Neural cell (in vitro differentiated cells): ENCODE measurements at regions not wholly inside any gene's neighbourhood (a gene's known extent, or its start where the extent isn't known, plus 50 kb on each side); places are given as distances from the start of the nearest gene placed in this dataset.

Experiments used
- H2AFZ ChIP-seq: fragments of 200-600, 300-800 bp; sonication (generic), shearing (Covaris generic); 2 replicates; pipeline ENCODE4 v1.6.0; 2014; ENCODE audit warnings: low read depth, mild to moderate bottlenecking, antibody characterized with exemption, low read length, moderate library complexity
- H3F3A ChIP-seq: fragments of 200-600 bp; shearing (Covaris generic); 2 replicates; pipeline ENCODE4 v1.6.1; 2016; ENCODE audit warnings: mild to moderate bottlenecking, moderate library complexity, mixed read lengths, antibody characterized with exemption, low read length; ENCODE audit not compliant: insufficient read depth, poor library complexity, severe bottlenecking
- H3K27ac ChIP-seq: fragments of 200-600, 300-800 bp; sonication (generic), shearing (Covaris generic); 2 replicates; pipeline ENCODE4 v1.5.1; 2014; ENCODE audit warnings: mild to moderate bottlenecking, low read length, moderate library complexity
- H3K27me3 ChIP-seq: fragments of 300-800, 200-600 bp; sonication (generic), shearing (Covaris generic); 2 replicates; pipeline ENCODE4 v1.6.0; 2014; ENCODE audit warnings: mild to moderate bottlenecking, low read depth, low read length, moderate library complexity; ENCODE audit not compliant: insufficient read depth
- H3K36me3 ChIP-seq: fragments of 300-800, 200-600 bp; sonication (generic), shearing (Covaris generic); 2 replicates; pipeline ENCODE4 v1.5.1; 2014; ENCODE audit warnings: mild to moderate bottlenecking, antibody characterized with exemption, low read length, moderate library complexity; ENCODE audit not compliant: insufficient read depth
- H3K4me2 ChIP-seq: fragments of 300-800, 200-600 bp; sonication (generic), shearing (Covaris generic); 2 replicates; pipeline ENCODE4 v1.6.0; 2014; ENCODE audit warnings: mild to moderate bottlenecking, low read length
- H3K4me3 ChIP-seq: fragments of 300-800, 200-600 bp; sonication (generic), shearing (Covaris generic); 2 replicates; pipeline ENCODE4 v1.5.1; 2014; ENCODE audit warnings: mild to moderate bottlenecking, low read length, moderate library complexity
- H3K79me2 ChIP-seq: fragments of 200-600 bp; shearing (Covaris generic); replicated peaks from 2 replicates; pipeline ENCODE4 v1.6.0; 2014; ENCODE audit warnings: mild to moderate bottlenecking, low read length, moderate library complexity; ENCODE audit not compliant: insufficient read depth
- H3K9ac ChIP-seq: fragments of 300-800, 200-600 bp; sonication (generic), shearing (Covaris generic); 2 replicates; pipeline ENCODE4 v1.6.1; 2016; ENCODE audit warnings: mild to moderate bottlenecking, low read length, mixed read lengths
- H3K9me2 ChIP-seq: fragments of 200-600 bp; shearing (Covaris generic); 2 replicates; pipeline ENCODE4 v1.6.1; 2016; ENCODE audit warnings: mild to moderate bottlenecking, low read length, mixed read lengths; ENCODE audit not compliant: insufficient read depth
- H3K9me3 ChIP-seq: fragments of 200-600, 300-800 bp; sonication (generic), shearing (Covaris generic); 2 replicates; pipeline ENCODE4 v1.6.1; 2016; ENCODE audit warnings: mild to moderate bottlenecking, mixed run types, low read length, moderate library complexity, mixed read lengths
- H4K20me1 ChIP-seq: fragments of 200-600 bp; shearing (Covaris generic); 2 replicates; pipeline ENCODE4 v1.6.1; 2016; ENCODE audit warnings: mild to moderate bottlenecking, mixed run types; ENCODE audit not compliant: insufficient read depth
- EP300 ChIP-seq: fragments of 450-650 bp; conservative IDR thresholded peaks from 2 replicates; pipeline ENCODE4 v1.6.1; 2014; ENCODE audit warnings: antibody characterized with exemption, mild to moderate bottlenecking, moderate library complexity; ENCODE audit not compliant: poor library complexity, severe bottlenecking
- EZH2 ChIP-seq: fragments of 200-600, 300-800 bp; shearing (Covaris generic), sonication (generic); IDR thresholded peaks from 2 replicates; pipeline ENCODE4 v1.6.1; 2014; ENCODE audit warnings: antibody characterized with exemption, low read length, borderline replicate concordance, mild to moderate bottlenecking; ENCODE audit not compliant: insufficient read depth, poor library complexity, severe bottlenecking
- MXI1 ChIP-seq: fragments of 450-650 bp; conservative IDR thresholded peaks from 2 replicates; pipeline ENCODE4 v1.6.1; 2014; ENCODE audit warnings: antibody characterized with exemption, mild to moderate bottlenecking; ENCODE audit not compliant: poor library complexity, severe bottlenecking
- POLR2AphosphoS5 ChIP-seq: IDR thresholded peaks from 2 replicates; pipeline ENCODE4 v1.6.1; 2012
- RAD21 ChIP-seq: fragments of 450-650 bp; conservative IDR thresholded peaks from 2 replicates; pipeline ENCODE4 v1.6.1; 2014; ENCODE audit warnings: antibody characterized with exemption, mild to moderate bottlenecking, moderate library complexity
- SMC3 ChIP-seq: fragments of 450-650 bp; conservative IDR thresholded peaks from 2 replicates; pipeline ENCODE4 v1.6.1; 2014; ENCODE audit warnings: antibody characterized with exemption, mild to moderate bottlenecking, moderate library complexity; ENCODE audit not compliant: poor library complexity
- TAF1 ChIP-seq: IDR thresholded peaks from 2 replicates; pipeline ENCODE4 v1.6.1; 2012; ENCODE audit warnings: low read depth
- TF ChIP-seq, protein P1 (sequence below): IDR thresholded peaks from 2 replicates; pipeline ENCODE4 v1.6.1; 2012; ENCODE audit warnings: borderline replicate concordance
- TF ChIP-seq, protein P2 (sequence below): fragments of 450-650 bp; IDR thresholded peaks from 2 replicates; pipeline ENCODE4 v1.5.1; 2014; ENCODE audit warnings: antibody characterized with exemption, mild to moderate bottlenecking, moderate library complexity; ENCODE audit not compliant: poor library complexity, severe bottlenecking

DNA sequence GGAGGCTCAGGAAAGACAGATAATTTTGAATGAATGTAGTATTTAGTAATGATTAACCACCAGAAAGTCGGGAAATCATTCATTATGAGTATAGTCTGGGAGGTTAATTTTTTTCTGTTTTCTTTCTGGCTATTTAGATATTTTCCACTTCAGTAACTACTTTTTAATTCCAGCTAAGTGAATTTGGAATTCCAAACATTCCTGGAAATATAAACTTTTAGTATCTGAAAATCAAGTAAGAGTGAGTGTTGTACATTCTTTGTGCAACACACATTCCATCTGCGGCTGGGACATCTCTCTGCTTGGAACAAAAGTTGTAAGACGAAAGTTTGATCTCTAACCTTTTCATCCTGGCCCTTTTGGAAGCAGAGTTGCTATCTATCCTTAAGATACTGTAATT, 275.7 kb upstream of the SPRED2 start:
- no peaks in the 10 kb centered on the region for H3K36me3 ChIP-seq
- TF ChIP-seq TAF1 (no peak), EP300 (no peak), MXI1 (no peak), RAD21 (no peak)
- TF ChIP-seq, protein P1, sequence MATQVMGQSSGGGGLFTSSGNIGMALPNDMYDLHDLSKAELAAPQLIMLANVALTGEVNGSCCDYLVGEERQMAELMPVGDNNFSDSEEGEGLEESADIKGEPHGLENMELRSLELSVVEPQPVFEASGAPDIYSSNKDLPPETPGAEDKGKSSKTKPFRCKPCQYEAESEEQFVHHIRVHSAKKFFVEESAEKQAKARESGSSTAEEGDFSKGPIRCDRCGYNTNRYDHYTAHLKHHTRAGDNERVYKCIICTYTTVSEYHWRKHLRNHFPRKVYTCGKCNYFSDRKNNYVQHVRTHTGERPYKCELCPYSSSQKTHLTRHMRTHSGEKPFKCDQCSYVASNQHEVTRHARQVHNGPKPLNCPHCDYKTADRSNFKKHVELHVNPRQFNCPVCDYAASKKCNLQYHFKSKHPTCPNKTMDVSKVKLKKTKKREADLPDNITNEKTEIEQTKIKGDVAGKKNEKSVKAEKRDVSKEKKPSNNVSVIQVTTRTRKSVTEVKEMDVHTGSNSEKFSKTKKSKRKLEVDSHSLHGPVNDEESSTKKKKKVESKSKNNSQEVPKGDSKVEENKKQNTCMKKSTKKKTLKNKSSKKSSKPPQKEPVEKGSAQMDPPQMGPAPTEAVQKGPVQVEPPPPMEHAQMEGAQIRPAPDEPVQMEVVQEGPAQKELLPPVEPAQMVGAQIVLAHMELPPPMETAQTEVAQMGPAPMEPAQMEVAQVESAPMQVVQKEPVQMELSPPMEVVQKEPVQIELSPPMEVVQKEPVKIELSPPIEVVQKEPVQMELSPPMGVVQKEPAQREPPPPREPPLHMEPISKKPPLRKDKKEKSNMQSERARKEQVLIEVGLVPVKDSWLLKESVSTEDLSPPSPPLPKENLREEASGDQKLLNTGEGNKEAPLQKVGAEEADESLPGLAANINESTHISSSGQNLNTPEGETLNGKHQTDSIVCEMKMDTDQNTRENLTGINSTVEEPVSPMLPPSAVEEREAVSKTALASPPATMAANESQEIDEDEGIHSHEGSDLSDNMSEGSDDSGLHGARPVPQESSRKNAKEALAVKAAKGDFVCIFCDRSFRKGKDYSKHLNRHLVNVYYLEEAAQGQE, result no peak
- no peak overlapping the region for H3K27ac ChIP-seq
- no peak overlapping the region for H3K4me3 ChIP-seq
- no peak overlapping the region for H3K4me2 ChIP-seq
- no peaks in the 10 kb centered on the region for H3F3A ChIP-seq
- no peaks in the 10 kb centered on the region for H3K9me3 ChIP-seq
- H3K9me2 ChIP-seq, result no peaks in the 10 kb centered on the region
- H3K79me2 ChIP-seq, result no peaks in the 10 kb centered on the region
- no peak overlapping the region for H3K9ac ChIP-seq
- no peaks in the 10 kb centered on the region for H4K20me1 ChIP-seq
- no peaks in the 10 kb centered on the region for H3K27me3 ChIP-seq
- H2AFZ ChIP-seq, result no peak overlapping the region

DNA sequence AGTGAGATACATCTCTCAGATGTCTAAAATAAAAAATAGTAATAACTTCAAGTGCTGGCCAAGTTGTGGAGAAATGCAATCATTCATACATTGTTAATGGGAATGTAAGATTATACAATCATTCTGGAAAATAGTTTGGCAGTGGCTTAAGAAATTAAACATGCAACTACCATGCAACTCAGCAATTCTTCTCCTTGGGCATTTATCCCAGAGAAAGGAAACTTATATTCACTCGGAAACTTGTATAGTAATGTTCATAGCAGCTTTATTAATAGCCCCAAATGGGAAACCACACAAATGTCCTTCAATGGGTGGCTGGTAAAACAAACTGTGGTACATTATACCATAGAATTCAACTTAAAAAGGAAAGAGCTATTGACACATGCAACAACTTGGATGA, 274.0 kb upstream of the SPRED2 start:
- no peak overlapping the region for H3K4me2 ChIP-seq
- H3K27ac ChIP-seq, result no peak overlapping the region
- no peaks in the 10 kb centered on the region for H4K20me1 ChIP-seq
- no peaks in the 10 kb centered on the region for H3K36me3 ChIP-seq
- H3K9me2 ChIP-seq, result no peaks in the 10 kb centered on the region
- H2AFZ ChIP-seq, result no peak overlapping the region
- H3K27me3 ChIP-seq, result no peaks in the 10 kb centered on the region
- no peak overlapping the region for H3K9ac ChIP-seq
- TF ChIP-seq RAD21 (no peak), TAF1 (no peak), POLR2AphosphoS5 (no peak), EZH2 (no peak), SMC3 (no peak), MXI1 (no peak), EP300 (no peak)
- TF ChIP-seq, protein P1, result no peak
- TF ChIP-seq, protein P2, sequence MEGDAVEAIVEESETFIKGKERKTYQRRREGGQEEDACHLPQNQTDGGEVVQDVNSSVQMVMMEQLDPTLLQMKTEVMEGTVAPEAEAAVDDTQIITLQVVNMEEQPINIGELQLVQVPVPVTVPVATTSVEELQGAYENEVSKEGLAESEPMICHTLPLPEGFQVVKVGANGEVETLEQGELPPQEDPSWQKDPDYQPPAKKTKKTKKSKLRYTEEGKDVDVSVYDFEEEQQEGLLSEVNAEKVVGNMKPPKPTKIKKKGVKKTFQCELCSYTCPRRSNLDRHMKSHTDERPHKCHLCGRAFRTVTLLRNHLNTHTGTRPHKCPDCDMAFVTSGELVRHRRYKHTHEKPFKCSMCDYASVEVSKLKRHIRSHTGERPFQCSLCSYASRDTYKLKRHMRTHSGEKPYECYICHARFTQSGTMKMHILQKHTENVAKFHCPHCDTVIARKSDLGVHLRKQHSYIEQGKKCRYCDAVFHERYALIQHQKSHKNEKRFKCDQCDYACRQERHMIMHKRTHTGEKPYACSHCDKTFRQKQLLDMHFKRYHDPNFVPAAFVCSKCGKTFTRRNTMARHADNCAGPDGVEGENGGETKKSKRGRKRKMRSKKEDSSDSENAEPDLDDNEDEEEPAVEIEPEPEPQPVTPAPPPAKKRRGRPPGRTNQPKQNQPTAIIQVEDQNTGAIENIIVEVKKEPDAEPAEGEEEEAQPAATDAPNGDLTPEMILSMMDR, result no peak
- H3F3A ChIP-seq, result no peaks in the 10 kb centered on the region
- H3K9me3 ChIP-seq, result no peaks in the 10 kb centered on the region
- no peak overlapping the region for H3K4me3 ChIP-seq
- no peaks in the 10 kb centered on the region for H3K79me2 ChIP-seq
